HG02973 (cell line): ENCODE measurements at regions not wholly inside any gene's neighbourhood (a gene's known extent, or its start where the extent isn't known, plus 50 kb on each side); places are given as distances from the start of the nearest gene placed in this dataset.

Source experiments
- ATAC-seq: cut with Tn5 transposase; IDR thresholded peaks from one replicate; pipeline ENCODE4 v1.9.1; 2021; ENCODE audit warnings: moderate library complexity; ENCODE audit not compliant: unreplicated experiment

- no peak for ATAC-seq
Measured at GRCh38 chr1:62978741-62979140, 194.8 kb downstream of the ATG4C start.

- ATAC-seq: no peak
Measured at GRCh38 chr1:62981434-62981833, 197.5 kb downstream of the ATG4C start.

DNA sequence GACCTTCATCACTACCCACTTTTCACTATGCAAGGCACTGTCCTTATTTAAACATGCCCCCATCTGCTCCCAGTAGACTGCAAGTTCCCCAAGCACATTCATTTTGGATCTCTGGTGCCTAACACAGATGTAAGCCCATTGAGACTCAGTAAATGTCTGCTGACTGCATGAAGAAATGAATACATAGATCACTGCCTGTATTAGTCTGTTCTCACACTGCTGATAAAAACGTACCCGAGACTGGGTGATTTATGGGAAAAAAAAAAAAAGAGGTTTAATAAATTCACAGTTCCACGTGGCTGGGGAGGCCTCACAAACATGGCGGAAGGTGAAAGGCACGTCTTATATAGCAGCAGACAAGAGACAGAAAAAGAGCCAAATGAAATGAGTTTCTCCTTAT is 204.9 kb downstream of the ATG4C start:
- no peak for ATAC-seq

- ATAC-seq: no peak
Measured at GRCh38 chr1:62989497-62989896, 205.6 kb downstream of the ATG4C start.

DNA sequence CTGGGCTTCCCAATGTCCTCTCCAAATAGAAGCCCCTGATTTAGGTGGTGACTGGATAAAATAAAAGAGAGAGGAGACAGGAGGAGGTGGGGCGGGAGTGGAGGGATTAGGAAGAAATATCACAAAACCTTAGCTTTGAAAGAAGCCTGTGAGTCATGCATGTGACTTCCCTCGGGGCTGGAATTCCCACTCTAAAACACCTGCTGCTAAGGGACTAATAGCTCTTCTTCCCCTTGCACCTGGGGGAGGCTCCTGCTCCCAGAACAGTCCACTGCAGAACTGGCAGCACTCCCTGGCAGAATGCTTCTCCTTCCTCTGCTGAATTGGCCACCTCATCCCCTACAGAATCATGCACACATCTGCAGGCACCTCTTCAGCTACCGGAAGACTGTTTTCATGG is 207.2 kb downstream of the ATG4C start:
- ATAC-seq: no peak

DNA sequence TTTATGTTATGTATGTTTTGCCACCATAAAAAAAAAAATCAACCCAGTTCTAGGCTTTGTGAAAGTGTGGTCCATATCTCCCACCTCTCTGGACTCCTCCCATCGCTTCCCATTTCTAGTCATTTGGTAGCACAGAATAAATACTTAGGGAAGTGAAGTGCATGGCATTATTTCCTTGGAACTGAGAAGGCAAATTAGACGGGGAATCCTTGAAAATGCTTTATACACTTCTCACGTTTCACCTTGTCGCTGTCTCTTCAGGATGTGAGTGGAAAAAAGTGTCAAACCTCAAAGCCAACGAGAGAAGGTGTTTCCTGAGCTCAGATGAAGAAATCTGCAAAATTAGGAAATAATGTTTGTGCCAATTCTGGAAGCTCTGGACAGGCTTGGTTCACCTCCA is 209.9 kb downstream of the ATG4C start:
- no peak for ATAC-seq

GRCh38 chr1:62995173-62995572 is 211.2 kb downstream of the ATG4C start:
- ATAC-seq: no peak

GRCh38 chr1:62997884-62998283 is 214.0 kb downstream of the ATG4C start:
- no peak for ATAC-seq

GRCh38 chr1:62998845-62999649 is 215.1 kb downstream of the ATG4C start:
- ATAC-seq: no peak

GRCh38 chr1:63000508-63000907 is 216.6 kb downstream of the ATG4C start:
- ATAC-seq: no peak

DNA sequence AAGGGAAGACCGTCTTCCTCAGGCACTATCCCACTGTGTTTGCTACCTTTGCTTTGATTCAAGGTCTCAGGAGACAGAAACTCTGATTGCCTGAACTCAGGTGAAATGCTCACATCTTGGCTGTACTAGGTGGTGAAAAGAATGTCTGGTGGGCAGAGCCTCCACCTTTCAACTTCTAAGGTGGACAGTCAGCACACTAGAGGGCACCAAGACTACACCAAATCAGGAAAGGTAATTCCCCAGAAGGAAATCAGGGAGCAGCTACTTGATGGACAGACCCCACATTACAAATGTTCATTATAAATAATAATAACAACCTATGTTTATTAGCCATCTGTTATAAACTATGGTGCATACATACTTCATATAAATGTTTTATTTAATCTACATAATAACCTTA is 220.9 kb downstream of the ATG4C start:
- no peak for ATAC-seq

DNA sequence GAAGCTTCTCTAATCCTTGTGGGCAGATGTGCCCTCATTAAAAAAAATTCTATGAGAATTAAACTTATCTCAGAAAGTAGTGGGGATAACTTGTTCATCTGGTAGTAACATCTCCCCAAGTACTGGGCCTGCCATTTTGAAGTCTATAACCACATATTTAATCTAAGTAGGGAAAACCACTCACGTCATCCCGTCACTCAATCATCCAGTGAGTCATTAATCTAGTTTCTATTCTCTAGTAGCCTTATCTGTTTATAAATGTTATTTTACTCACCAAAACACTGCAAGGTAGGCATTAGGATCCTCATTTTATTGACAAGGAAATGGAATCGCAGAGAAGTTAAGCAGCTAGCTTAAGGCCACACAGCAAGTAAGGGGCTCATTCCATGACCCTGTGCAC is 221.9 kb downstream of the ATG4C start:
- ATAC-seq: no peak

DNA sequence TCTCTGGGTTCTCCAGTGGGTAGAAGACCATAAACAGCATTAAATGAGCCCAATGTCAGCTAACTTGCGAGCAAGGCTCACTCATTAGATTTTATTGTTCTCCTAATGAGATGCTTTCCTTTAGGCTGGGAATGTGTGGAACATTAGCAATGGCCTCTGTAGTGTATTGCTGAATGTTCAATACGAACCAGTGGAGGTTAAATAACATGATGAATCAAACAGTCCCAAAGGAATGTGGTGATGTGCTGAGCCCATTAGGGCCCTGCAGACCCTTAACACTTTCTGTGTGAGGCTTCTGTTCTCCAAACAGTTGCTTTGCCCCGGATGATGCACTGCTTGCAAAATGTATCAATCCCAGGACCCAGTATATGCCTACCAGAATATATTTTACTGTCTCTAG is 225.5 kb downstream of the ATG4C start:
- no peak for ATAC-seq

- ATAC-seq: no peak
Measured at GRCh38 chr1:63010913-63011660, 227.2 kb downstream of the ATG4C start.

- ATAC-seq: no peak
Measured at GRCh38 chr1:63012339-63012738, 228.4 kb downstream of the ATG4C start.

DNA sequence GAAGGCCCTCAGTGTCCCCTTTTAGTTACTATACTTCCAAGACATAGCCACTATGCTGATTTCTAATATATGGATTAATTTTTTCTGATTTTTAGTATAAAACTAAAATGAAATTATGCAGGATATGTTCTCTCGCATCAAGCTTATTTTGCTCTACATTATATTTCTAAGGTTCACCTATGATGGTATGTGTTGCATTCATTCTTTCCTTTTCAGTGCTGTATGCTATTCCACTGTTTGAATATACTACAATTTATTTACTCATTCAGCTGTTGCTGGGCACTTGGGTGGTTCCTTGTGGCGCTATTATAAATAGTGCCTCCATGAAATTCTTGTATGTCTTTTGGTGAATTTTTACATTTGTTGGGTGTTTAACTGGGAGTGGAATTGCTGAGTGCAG is 230.3 kb downstream of the ATG4C start:
- no peak for ATAC-seq

DNA sequence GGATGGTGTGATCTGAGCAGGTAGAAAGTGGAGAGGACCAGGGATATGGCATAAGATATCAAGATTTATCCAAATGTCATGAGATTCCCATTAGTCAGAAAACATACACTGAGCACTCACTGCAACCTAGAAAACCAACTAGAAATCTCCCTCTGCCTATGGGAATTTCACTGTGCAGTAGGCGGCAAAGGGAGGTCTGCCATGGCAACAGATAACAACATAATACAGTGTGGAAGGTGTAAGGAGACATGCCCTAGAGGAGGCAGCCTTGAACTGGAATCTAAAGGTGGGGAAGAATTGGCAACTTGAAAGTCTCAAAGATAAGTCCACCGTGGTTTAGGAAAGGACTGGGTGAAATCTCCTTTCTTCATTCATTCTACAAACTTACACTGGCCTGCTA is 238.4 kb downstream of the ATG4C start:
- ATAC-seq: no peak

DNA sequence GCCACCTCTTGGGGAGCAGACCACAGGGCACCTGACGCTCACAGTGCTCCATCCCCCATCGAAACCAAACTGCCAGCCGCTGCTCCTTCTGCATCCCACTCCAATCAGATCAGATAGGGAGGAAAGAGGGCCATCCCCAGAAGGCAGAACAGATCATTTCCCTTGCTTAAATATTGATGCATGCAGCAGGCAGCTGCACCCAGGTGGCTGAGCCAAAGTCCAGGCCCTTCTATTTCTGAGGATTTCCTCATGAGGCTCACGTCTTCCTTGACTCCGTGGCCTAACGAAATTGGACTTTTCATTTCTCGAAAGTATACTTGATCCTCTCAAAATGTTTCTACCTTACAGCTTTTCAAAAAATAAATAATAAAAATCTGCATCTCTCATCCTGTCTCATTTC is 239.2 kb downstream of the ATG4C start:
- no peak for ATAC-seq

DNA sequence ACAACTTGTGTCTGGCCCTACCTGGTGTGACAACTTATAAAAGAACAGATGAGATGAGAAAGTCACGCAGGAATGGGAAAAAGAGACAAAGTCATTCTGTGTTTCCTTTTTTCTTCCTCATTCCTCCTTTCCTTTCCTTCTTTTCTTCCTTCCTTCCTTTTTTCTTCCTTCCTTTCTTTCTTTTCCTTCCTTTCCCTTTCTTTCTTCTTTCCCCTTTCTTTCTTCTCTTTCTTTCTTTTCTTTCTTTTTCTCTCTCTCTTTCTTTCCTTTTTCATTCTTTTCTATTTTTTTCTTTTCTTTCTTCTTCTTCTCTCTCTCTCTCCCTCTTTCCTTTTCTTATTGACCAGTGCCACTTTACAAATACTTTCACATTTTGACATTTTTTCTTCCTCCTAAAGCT is 239.7 kb downstream of the ATG4C start:
- no peak for ATAC-seq

DNA sequence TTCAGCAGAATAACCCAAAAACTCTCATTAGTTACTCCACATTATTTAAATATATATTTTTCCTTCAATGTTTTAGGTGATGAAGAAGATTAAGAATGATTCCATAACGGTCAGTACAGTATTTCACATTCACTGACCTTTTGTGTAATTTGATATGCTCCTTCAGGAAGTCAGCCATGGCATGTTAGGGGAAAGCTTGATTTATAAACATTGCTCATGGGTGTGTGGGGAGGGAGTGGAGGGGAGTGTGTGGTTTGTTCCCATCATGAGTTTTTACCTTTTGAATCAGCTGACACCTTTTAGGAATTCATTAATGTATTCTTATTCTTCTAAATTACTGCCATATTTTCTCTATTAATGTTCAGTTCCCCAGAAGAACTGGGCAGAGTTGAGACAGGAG is 240.2 kb downstream of the ATG4C start:
- ATAC-seq: no peak

DNA sequence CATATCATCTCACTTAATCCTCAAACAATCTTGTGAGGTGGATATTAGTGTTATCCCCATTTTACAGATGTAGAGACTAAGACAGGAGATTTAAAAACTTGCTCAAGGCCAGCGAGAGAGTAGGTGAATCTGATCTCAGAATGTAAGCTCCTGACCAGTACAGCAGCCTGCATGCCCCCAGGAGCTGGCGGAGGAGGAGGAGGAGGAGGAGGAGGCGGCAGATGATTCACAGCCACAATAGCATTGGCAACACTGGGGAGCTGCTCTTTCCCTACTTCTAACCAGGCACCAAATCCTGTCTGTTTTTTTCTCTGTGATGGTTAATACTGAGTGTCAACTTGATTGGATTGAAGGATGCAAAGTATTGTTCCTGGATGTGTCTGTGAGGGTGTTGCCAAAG is 243.2 kb downstream of the ATG4C start:
- no peak for ATAC-seq

GRCh38 chr1:63032171-63032570 is 248.2 kb downstream of the ATG4C start:
- no peak for ATAC-seq

- no peak for ATAC-seq
Measured at GRCh38 chr1:63033211-63033610, 249.3 kb downstream of the ATG4C start.
